ENCODE measurements at regions not wholly inside any gene's neighbourhood (a gene's known extent, or its start where the extent isn't known, plus 50 kb on each side); places are given as distances from the start of the nearest gene placed in this dataset.
A peak's percentile ranks its signal among the peaks of the same experiment; 100 is the strongest.

GRCh38 chr7:45106-46090, 147.0 kb upstream of the FAM20C start:
- Histone ChIP-seq H3K9me3 (no peaks in the 10 kb centered on the region), H3K27ac (no peak overlapping the region), H3K36me3 (no peaks in the 10 kb centered on the region), H3K4me3 (no peak overlapping the region), H3K27me3 (peaks cover 0 to 26% (median 6%) of the 10 kb centered on the region in 7 donors), H3K4me1 (peaks cover 0 to 10% (median 0%) of the 10 kb centered on the region in 9 donors)
- no peak for TF ChIP-seq CTCF (IDR thresholded peaks at IDR 0.05)
- intact Hi-C loops (cut with DNase I), result no loop called here
- ATAC-seq (no peak), DNase-seq (no peak)
- 76 to 82% methylated on average over 14 of the region's 14 CpGs for WGBS, 2 donors

- H3K27me3 ChIP-seq, result peaks cover 0 to 26% (median 6%) of the 10 kb centered on the region in 7 donors
- ATAC-seq, result no peak
- peak in 1 of 2 donors; percentile 2 for DNase-seq
Measured at GRCh38 chr7:46123-46829, 146.1 kb upstream of the FAM20C start.

GRCh38 chr7:46830-47140, 145.6 kb upstream of the FAM20C start:
- no peak for TF ChIP-seq CTCF (IDR thresholded peaks at IDR 0.05)
- no peaks in the 10 kb centered on the region for H3K9me3 ChIP-seq
- no peak overlapping the region for H3K4me3 ChIP-seq
- no peak for ATAC-seq
- intact Hi-C loops (cut with DNase I), result no loop called here
- peaks cover 0 to 26% (median 6%) of the 10 kb centered on the region in 7 donors for H3K27me3 ChIP-seq
- no peaks in the 10 kb centered on the region for H3K4me1 ChIP-seq
- H3K36me3 ChIP-seq, result no peaks in the 10 kb centered on the region
- WGBS, 2 donors, result 95 to 97% methylated on average over 5 of the region's 5 CpGs
- no peak for DNase-seq
- H3K27ac ChIP-seq, result no peak overlapping the region

More at GRCh38 chr7:46123-46829, 146.1 kb upstream of the FAM20C start:
- Histone ChIP-seq H3K4me1 (peaks cover 0 to 5% (median 0%) of the 10 kb centered on the region in 9 donors), H3K9me3 (no peaks in the 10 kb centered on the region), H3K4me3 (no peak overlapping the region), H3K27ac (no peak overlapping the region), H3K36me3 (no peaks in the 10 kb centered on the region)
- intact Hi-C loops (cut with DNase I), result no loop called here
- TF ChIP-seq CTCF (IDR thresholded peaks at IDR 0.05), result no peak
- WGBS, 2 donors, result 82 to 83% methylated on average over 11 of the region's 11 CpGs

- H3K4me3 ChIP-seq, result no peak overlapping the region
- intact Hi-C loops (cut with DNase I), result no loop called here
- no peak overlapping the region for H3K27ac ChIP-seq
- DNase-seq (no peak), ATAC-seq (no peak)
- TF ChIP-seq CTCF (IDR thresholded peaks at IDR 0.05), result no peak
- H3K9me3 ChIP-seq, result no peaks in the 10 kb centered on the region
- no peaks in the 10 kb centered on the region for H3K36me3 ChIP-seq
- no peaks in the 10 kb centered on the region for H3K4me1 ChIP-seq
- peaks cover 0 to 6% (median 0%) of the 10 kb centered on the region in 7 donors for H3K27me3 ChIP-seq
- WGBS, 2 donors, result 92 to 93% methylated on average over 11 of the region's 11 CpGs
Measured at GRCh38 chr7:51456-52068, 140.8 kb upstream of the FAM20C start.
